Panc1 (cell line): ENCODE measurements at regions not wholly inside any gene's neighbourhood (a gene's known extent, or its start where the extent isn't known, plus 50 kb on each side); places are given as distances from the start of the nearest gene placed in this dataset.

Source experiments
- ATAC-seq: fragments of 200-7000 bp; cut with Tn5 transposase; 2 replicates; pipeline ENCODE4 v1.9.1; 2020; ENCODE audit warnings: mild to moderate bottlenecking, moderate library complexity
- BruUV-seq: library from RNA; stranded (reverse); fragments of 400-500 nt; replicated peaks from 2 replicates; lab custom pipeline; 2021; lab: Mats Ljungman, UMichigan
- CTCF ChIA-PET: fragments of 300-600 bp; sonication (Branson Sonifier 250); formaldehyde crosslinking; loops from one replicate; lab custom pipeline; 2022; ENCODE audit warnings: antibody characterized with exemption; lab: Charles Lee
- POLR2A ChIA-PET: fragments of 300-600 bp; sonication (Branson Sonifier 250); formaldehyde crosslinking; loops from one replicate; lab custom pipeline; 2022; ENCODE audit warnings: antibody characterized with exemption; lab: Charles Lee
- DNase-seq: peaks from one replicate; pipeline ENCODE4 v3.0.0-alpha.2; 2010; ENCODE audit warnings: low read depth, low spot score
- H3K27ac ChIP-seq: 2 replicates; pipeline ENCODE4 v1.5.1; 2011; ENCODE audit warnings: mild to moderate bottlenecking, low read length, inconsistent platforms
- H3K27me3 ChIP-seq: fragments of 200-500 bp; sonication (Bioruptor generic); 2 replicates; pipeline ENCODE4 v1.6.0; 2014; ENCODE audit warnings: low read length, inconsistent platforms; ENCODE audit not compliant: control insufficient read depth, insufficient read depth
- H3K36me3 ChIP-seq: fragments of 200-500 bp; sonication (Bioruptor generic); 2 replicates; pipeline ENCODE4 v1.5.1; 2014; ENCODE audit warnings: inconsistent platforms, mild to moderate bottlenecking, low read length, moderate library complexity; ENCODE audit not compliant: control insufficient read depth, insufficient read depth
- H3K4me1 ChIP-seq: 2 replicates; pipeline ENCODE4 v1.5.1; 2011; ENCODE audit warnings: inconsistent platforms, mild to moderate bottlenecking, low read length, moderate library complexity; ENCODE audit not compliant: control insufficient read depth, insufficient read depth
- H3K4me3 ChIP-seq, 2 experiments: 2 replicates each; pipeline ENCODE4 v1.5.1; 2011 to 2012; ENCODE audit warnings: low read depth in 2 of 2, low read length in 2 of 2, mild to moderate bottlenecking in 2 of 2, inconsistent platforms in 1 of 2, moderate library complexity in 1 of 2
- H3K9me3 ChIP-seq: fragments of 200-500 bp; sonication (Bioruptor generic); 2 replicates; pipeline ENCODE4 v1.5.1; 2014; ENCODE audit warnings: low read depth, mild to moderate bottlenecking, inconsistent platforms, low read length, moderate library complexity; ENCODE audit not compliant: control insufficient read depth, insufficient read depth
- CTCF ChIP-seq: fragments of 450-650 bp; IDR thresholded peaks from 2 replicates; pipeline ENCODE4 v1.5.1; 2017; ENCODE audit warnings: mild to moderate bottlenecking
- POLR2AphosphoS5 ChIP-seq: IDR thresholded peaks from 2 replicates; pipeline ENCODE4 v1.6.1; 2012; ENCODE audit warnings: mild to moderate bottlenecking, low read depth, low read length, moderate library complexity
- REST ChIP-seq, 2 experiments: IDR thresholded peaks; 2 replicates each; pipeline ENCODE4 v1.6.1; 2011 to 2012; ENCODE audit warnings: low read depth in 2 of 2, control low read depth in 1 of 2, low read length in 1 of 2, mild to moderate bottlenecking in 1 of 2, moderate library complexity in 1 of 2; ENCODE audit not compliant: insufficient read depth in 1 of 2
- SIN3A ChIP-seq: IDR thresholded peaks from 2 replicates; pipeline ENCODE4 v1.6.1; 2012; ENCODE audit warnings: low read depth, mild to moderate bottlenecking, low read length, moderate library complexity, borderline replicate concordance; ENCODE audit not compliant: insufficient read depth
- TCF7L2 ChIP-seq: IDR thresholded peaks from 2 replicates; pipeline ENCODE4 v1.6.1; 2011; ENCODE audit warnings: mild to moderate bottlenecking, low read depth, low read length, inconsistent platforms
- in situ Hi-C: cut with HindIII; loops from 2 replicates; pipeline ENCODE4 v1.10.0; 2016; ENCODE audit warnings: low sequenced_read_pairs, low pct_unique_long_range_greater_than_20kb
- intact Hi-C: fragments of 100-400 bp; cut with micrococcal nuclease; formaldehyde crosslinking; loops from one replicate; pipeline ENCODE4 v1.10.0; 2022; ENCODE audit not compliant: unreplicated experiment

GRCh38 chr11:24122291-24122690, 374.6 kb upstream of the LUZP2 start:
- Histone ChIP-seq H3K4me1 (no peaks in the 10 kb centered on the region), H3K27ac (no peak overlapping the region), H3K36me3 (no peaks in the 10 kb centered on the region; the same call in 1 of the 2 replicates), H3K4me3 (no peak overlapping the region), H3K27me3 (no peaks in the 10 kb centered on the region), H3K9me3 (no peaks in the 10 kb centered on the region)
- intact Hi-C loops (no loop called here), in situ Hi-C loops (no loop called here)
- CTCF ChIA-PET, result no interaction called here
- ATAC-seq (no peak), DNase-seq (no peak)
- BruUV-seq, result no TSS peak
- TF ChIP-seq TCF7L2 (no peak), SIN3A (no peak), POLR2AphosphoS5 (no peak), CTCF (no peak), REST (IDR thresholded peaks at IDR 0.05; ENCODE audit: insufficient read depth in 1 of 2, low read depth in 2 of 2, low read length in 1 of 2) (no peak)
- POLR2A ChIA-PET, result no interaction called here

GRCh38 chr11:24124876-24125275, 372.0 kb upstream of the LUZP2 start:
- POLR2A ChIA-PET, result interaction anchor here (0.6 kb wide), 1 partner anchor 314 kb away, joined by 3 read pairs; no protein-coding TSS in a partner anchor
- Histone ChIP-seq H3K9me3 (no peaks in the 10 kb centered on the region), H3K4me1 (no peaks in the 10 kb centered on the region), H3K36me3 (no peaks in the 10 kb centered on the region; the same call in 1 of the 2 replicates), H3K4me3 (no peak overlapping the region), H3K27me3 (no peaks in the 10 kb centered on the region), H3K27ac (no peak overlapping the region)
- in situ Hi-C loops (no loop called here), intact Hi-C loops (no loop called here)
- TF ChIP-seq TCF7L2 (no peak), REST (IDR thresholded peaks at IDR 0.05; ENCODE audit: insufficient read depth in 1 of 2, low read depth in 2 of 2, low read length in 1 of 2) (no peak), CTCF (no peak), SIN3A (no peak), POLR2AphosphoS5 (no peak)
- BruUV-seq, result no TSS peak
- no peak for DNase-seq
- no peak for ATAC-seq
- CTCF ChIA-PET, result no interaction called here
